ENCODE measurements at regions not wholly inside any gene's neighbourhood (a gene's known extent, or its start where the extent isn't known, plus 50 kb on each side); places are given as distances from the start of the nearest gene placed in this dataset.

GRCh38 chr7:119756687-119757086, 516.3 kb upstream of the KCND2 start:
- TF ChIP-seq POLR2A (IDR thresholded peaks at IDR 0.05), result no peak
- no peaks in the 10 kb centered on the region for H3K36me3 ChIP-seq
- intact Hi-C loops (cut with DNase I), result no loop called here

GRCh38 chr7:119758254-119758653, 514.7 kb upstream of the KCND2 start:
- H3K36me3 ChIP-seq, result no peaks in the 10 kb centered on the region
- no peaks in the 10 kb centered on the region for H3K4me1 ChIP-seq
- H3K9me3 ChIP-seq, result no peaks in the 10 kb centered on the region
- no peak for DNase-seq (ENCODE audit: extremely low spot score in 2 of 2)
- no peak for TF ChIP-seq POLR2AphosphoS5 (IDR thresholded peaks at IDR 0.05; ENCODE audit: insufficient read depth in 1 of 2, low read depth in 1 of 2)
- TF ChIP-seq CTCF (IDR thresholded peaks at IDR 0.05), result no peak
- TF ChIP-seq POLR2A (IDR thresholded peaks at IDR 0.05), result no peak
- no peak overlapping the region for H3K27ac ChIP-seq
- no peak overlapping the region for H3K4me3 ChIP-seq
- intact Hi-C loops (cut with DNase I), result no loop called here
- no peaks in the 10 kb centered on the region for H3K27me3 ChIP-seq

More at GRCh38 chr7:119756687-119757086, 516.3 kb upstream of the KCND2 start:
- H3K27me3 ChIP-seq, result no peaks in the 10 kb centered on the region
- no peaks in the 10 kb centered on the region for H3K4me1 ChIP-seq
- no peaks in the 10 kb centered on the region for H3K9me3 ChIP-seq
- DNase-seq (ENCODE audit: extremely low spot score in 2 of 2), result no peak
- no peak overlapping the region for H3K4me3 ChIP-seq
- H3K27ac ChIP-seq, result no peak overlapping the region

- H3K27me3 ChIP-seq, result no peaks in the 10 kb centered on the region
- no peak for DNase-seq (ENCODE audit: extremely low spot score in 2 of 2)
- H3K4me3 ChIP-seq, result no peak overlapping the region
- H3K36me3 ChIP-seq, result no peaks in the 10 kb centered on the region
- intact Hi-C loops (cut with DNase I), result no loop called here
- TF ChIP-seq CTCF (IDR thresholded peaks at IDR 0.05), result no peak
- TF ChIP-seq POLR2AphosphoS5 (IDR thresholded peaks at IDR 0.05; ENCODE audit: insufficient read depth in 1 of 2, low read depth in 1 of 2), result no peak
- no peak for TF ChIP-seq POLR2A (IDR thresholded peaks at IDR 0.05)
- H3K27ac ChIP-seq, result no peak overlapping the region
- no peaks in the 10 kb centered on the region for H3K4me1 ChIP-seq
- no peaks in the 10 kb centered on the region for H3K9me3 ChIP-seq
Observed at GRCh38 chr7:119761776-119762175, 511.2 kb upstream of the KCND2 start.

- Histone ChIP-seq H3K4me1 (no peaks in the 10 kb centered on the region), H3K27me3 (no peaks in the 10 kb centered on the region), H3K27ac (no peak overlapping the region), H3K36me3 (no peaks in the 10 kb centered on the region), H3K9me3 (no peaks in the 10 kb centered on the region), H3K4me3 (no peak overlapping the region)
- TF ChIP-seq POLR2A (IDR thresholded peaks at IDR 0.05), result no peak
- no peak for TF ChIP-seq POLR2AphosphoS5 (IDR thresholded peaks at IDR 0.05; ENCODE audit: insufficient read depth in 1 of 2, low read depth in 1 of 2)
- TF ChIP-seq CTCF (IDR thresholded peaks at IDR 0.05), result no peak
- intact Hi-C loops (cut with DNase I), result no loop called here
- DNase-seq (ENCODE audit: extremely low spot score in 2 of 2), result no peak
Observed at GRCh38 chr7:119782286-119782685, 490.7 kb upstream of the KCND2 start.

- H3K27me3 ChIP-seq, result no peaks in the 10 kb centered on the region
- intact Hi-C loops (cut with DNase I), result no loop called here
- no peak for DNase-seq (ENCODE audit: extremely low spot score in 2 of 2)
- TF ChIP-seq POLR2A (IDR thresholded peaks at IDR 0.05) (no peak), POLR2AphosphoS5 (IDR thresholded peaks at IDR 0.05; ENCODE audit: insufficient read depth in 1 of 2, low read depth in 1 of 2) (no peak), CTCF (IDR thresholded peaks at IDR 0.05) (no peak)
- no peaks in the 10 kb centered on the region for H3K4me1 ChIP-seq
- H3K36me3 ChIP-seq, result no peaks in the 10 kb centered on the region
- no peaks in the 10 kb centered on the region for H3K9me3 ChIP-seq
- no peak overlapping the region for H3K4me3 ChIP-seq
- no peak overlapping the region for H3K27ac ChIP-seq
Observed at GRCh38 chr7:119783799-119784198, 489.2 kb upstream of the KCND2 start.

- H3K27ac ChIP-seq, result no peak overlapping the region
- H3K4me3 ChIP-seq, result no peak overlapping the region
- no peak for TF ChIP-seq CTCF (IDR thresholded peaks at IDR 0.05)
- TF ChIP-seq POLR2A (IDR thresholded peaks at IDR 0.05), result no peak
- no peak for TF ChIP-seq POLR2AphosphoS5 (IDR thresholded peaks at IDR 0.05; ENCODE audit: insufficient read depth in 1 of 2, low read depth in 1 of 2)
- no peaks in the 10 kb centered on the region for H3K36me3 ChIP-seq
- no peak for DNase-seq (ENCODE audit: extremely low spot score in 2 of 2)
- no peaks in the 10 kb centered on the region for H3K4me1 ChIP-seq
- no peaks in the 10 kb centered on the region for H3K9me3 ChIP-seq
- no peaks in the 10 kb centered on the region for H3K27me3 ChIP-seq
- intact Hi-C loops (cut with DNase I), result no loop called here
Observed at GRCh38 chr7:119802147-119802546, 470.8 kb upstream of the KCND2 start.

Measured in vagina (tissue), 2 donors.